ENCODE measurements at regions not wholly inside any gene's neighbourhood (a gene's known extent, or its start where the extent isn't known, plus 50 kb on each side); places are given as distances from the start of the nearest gene placed in this dataset.

- Histone ChIP-seq H4K20me1 (ENCODE audit: insufficient read depth) (no peaks in the 10 kb centered on the region), H3K9ac (ENCODE audit: low read length) (no peak overlapping the region), H3K9me3 (ENCODE audit: low read length) (no peaks in the 10 kb centered on the region), H3K27ac (ENCODE audit: low read length) (no peak overlapping the region), H3K36me3 (ENCODE audit: insufficient read depth, low read length) (no peaks in the 10 kb centered on the region), H3K4me3 (ENCODE audit: low read length) (no peak overlapping the region), H2AFZ (ENCODE audit: low read depth, low read length) (no peak overlapping the region), H3K4me2 (ENCODE audit: low read length) (no peak overlapping the region), H3K9me2 (ENCODE audit: insufficient read depth, low read length) (no peaks in the 10 kb centered on the region), H3K27me3 (ENCODE audit: insufficient read depth, low read depth, low read length) (peaks cover 16% of the 10 kb centered on the region), H3K79me2 (replicated peaks; ENCODE audit: insufficient read depth, low read length) (no peaks in the 10 kb centered on the region), H3F3A (ENCODE audit: insufficient read depth, low read length, poor library complexity, severe bottlenecking) (no peaks in the 10 kb centered on the region)
- TF ChIP-seq EZH2 (IDR thresholded peaks at IDR 0.05; ENCODE audit: borderline replicate concordance, insufficient read depth, low read length, poor library complexity, severe bottlenecking) (no peak), MXI1 (conservative IDR thresholded peaks at IDR 0.05; ENCODE audit: poor library complexity, severe bottlenecking) (no peak), CTCF (IDR thresholded peaks at IDR 0.05; ENCODE audit: poor library complexity, severe bottlenecking) (no peak), EP300 (conservative IDR thresholded peaks at IDR 0.05; ENCODE audit: poor library complexity, severe bottlenecking) (no peak)
- TF ChIP-seq, protein P1, sequence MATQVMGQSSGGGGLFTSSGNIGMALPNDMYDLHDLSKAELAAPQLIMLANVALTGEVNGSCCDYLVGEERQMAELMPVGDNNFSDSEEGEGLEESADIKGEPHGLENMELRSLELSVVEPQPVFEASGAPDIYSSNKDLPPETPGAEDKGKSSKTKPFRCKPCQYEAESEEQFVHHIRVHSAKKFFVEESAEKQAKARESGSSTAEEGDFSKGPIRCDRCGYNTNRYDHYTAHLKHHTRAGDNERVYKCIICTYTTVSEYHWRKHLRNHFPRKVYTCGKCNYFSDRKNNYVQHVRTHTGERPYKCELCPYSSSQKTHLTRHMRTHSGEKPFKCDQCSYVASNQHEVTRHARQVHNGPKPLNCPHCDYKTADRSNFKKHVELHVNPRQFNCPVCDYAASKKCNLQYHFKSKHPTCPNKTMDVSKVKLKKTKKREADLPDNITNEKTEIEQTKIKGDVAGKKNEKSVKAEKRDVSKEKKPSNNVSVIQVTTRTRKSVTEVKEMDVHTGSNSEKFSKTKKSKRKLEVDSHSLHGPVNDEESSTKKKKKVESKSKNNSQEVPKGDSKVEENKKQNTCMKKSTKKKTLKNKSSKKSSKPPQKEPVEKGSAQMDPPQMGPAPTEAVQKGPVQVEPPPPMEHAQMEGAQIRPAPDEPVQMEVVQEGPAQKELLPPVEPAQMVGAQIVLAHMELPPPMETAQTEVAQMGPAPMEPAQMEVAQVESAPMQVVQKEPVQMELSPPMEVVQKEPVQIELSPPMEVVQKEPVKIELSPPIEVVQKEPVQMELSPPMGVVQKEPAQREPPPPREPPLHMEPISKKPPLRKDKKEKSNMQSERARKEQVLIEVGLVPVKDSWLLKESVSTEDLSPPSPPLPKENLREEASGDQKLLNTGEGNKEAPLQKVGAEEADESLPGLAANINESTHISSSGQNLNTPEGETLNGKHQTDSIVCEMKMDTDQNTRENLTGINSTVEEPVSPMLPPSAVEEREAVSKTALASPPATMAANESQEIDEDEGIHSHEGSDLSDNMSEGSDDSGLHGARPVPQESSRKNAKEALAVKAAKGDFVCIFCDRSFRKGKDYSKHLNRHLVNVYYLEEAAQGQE (IDR thresholded peaks at IDR 0.05; ENCODE audit: borderline replicate concordance), result no peak
Observed at GRCh38 chr21:38667291-38667870, 138.3 kb upstream of the ETS2 start.

DNA sequence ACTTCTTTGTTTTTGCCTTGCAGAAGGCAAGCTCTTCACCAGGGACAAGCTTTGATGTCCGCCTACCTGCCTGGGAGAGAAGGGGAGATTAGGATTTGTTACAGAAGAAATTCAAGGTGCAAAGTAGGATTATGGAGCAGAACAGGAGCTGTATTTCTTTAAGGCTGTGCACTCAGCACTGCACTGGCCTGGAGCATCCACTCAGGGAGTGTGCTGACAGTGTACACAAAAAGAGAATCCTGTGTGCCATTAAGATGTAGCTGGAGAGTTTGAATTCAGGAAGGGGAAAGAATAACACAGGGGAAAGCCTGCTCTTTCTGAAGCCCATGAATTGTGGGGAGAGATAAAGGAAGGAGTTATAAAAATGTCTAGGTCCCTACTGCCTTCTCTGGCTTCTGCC, 137.7 kb upstream of the ETS2 start:
- H3K4me2 ChIP-seq (ENCODE audit: low read length), result no peak overlapping the region
- H2AFZ ChIP-seq (ENCODE audit: low read depth, low read length), result no peak overlapping the region
- no peaks in the 10 kb centered on the region for H3K9me2 ChIP-seq (ENCODE audit: insufficient read depth, low read length)
- no peak overlapping the region for H3K4me3 ChIP-seq (ENCODE audit: low read length)
- H4K20me1 ChIP-seq (ENCODE audit: insufficient read depth), result no peaks in the 10 kb centered on the region
- TF ChIP-seq SMC3 (conservative IDR thresholded peaks at IDR 0.05; ENCODE audit: poor library complexity) (no peak), CTCF (IDR thresholded peaks at IDR 0.05; ENCODE audit: poor library complexity, severe bottlenecking) (no peak), EZH2 (IDR thresholded peaks at IDR 0.05; ENCODE audit: borderline replicate concordance, insufficient read depth, low read length, poor library complexity, severe bottlenecking) (no peak), MXI1 (conservative IDR thresholded peaks at IDR 0.05; ENCODE audit: poor library complexity, severe bottlenecking) (no peak), POLR2AphosphoS5 (IDR thresholded peaks at IDR 0.05) (no peak), RAD21 (conservative IDR thresholded peaks at IDR 0.05) (no peak), TAF1 (IDR thresholded peaks at IDR 0.05; ENCODE audit: low read depth) (no peak), EP300 (conservative IDR thresholded peaks at IDR 0.05; ENCODE audit: poor library complexity, severe bottlenecking) (no peak)
- TF ChIP-seq, protein P1 (IDR thresholded peaks at IDR 0.05; ENCODE audit: borderline replicate concordance), result no peak
- no peak overlapping the region for H3K27ac ChIP-seq (ENCODE audit: low read length)
- H3K9ac ChIP-seq (ENCODE audit: low read length), result no peak overlapping the region
- no peaks in the 10 kb centered on the region for H3F3A ChIP-seq (ENCODE audit: insufficient read depth, low read length, poor library complexity, severe bottlenecking)
- no peaks in the 10 kb centered on the region for H3K9me3 ChIP-seq (ENCODE audit: low read length)
- peaks cover 10% of the 10 kb centered on the region for H3K27me3 ChIP-seq (ENCODE audit: insufficient read depth, low read depth, low read length)
- H3K36me3 ChIP-seq (ENCODE audit: insufficient read depth, low read length), result no peaks in the 10 kb centered on the region
- no peaks in the 10 kb centered on the region for H3K79me2 ChIP-seq (replicated peaks; ENCODE audit: insufficient read depth, low read length)

All from neural cell (in vitro differentiated cells).